Endothelial cell of umbilical vein (primary cell): ENCODE measurements at regions not wholly inside any gene's neighbourhood (a gene's known extent, or its start where the extent isn't known, plus 50 kb on each side); places are given as distances from the start of the nearest gene placed in this dataset.

Experiments used
- BruUV-seq: library from RNA; stranded (reverse); fragments of 400-500 nt; replicated peaks from 2 replicates; lab custom pipeline; 2021; lab: Mats Ljungman, UMichigan
- CTCF ChIA-PET: fragments of 300-600, 350-600 bp; sonication (Branson Sonifier 250); formaldehyde crosslinking; loops from one replicate; lab custom pipeline; 2021; ENCODE audit warnings: antibody characterized with exemption, inconsistent platforms; lab: Charles Lee
- POLR2A ChIA-PET: fragments of 300-600, 350-600 bp; sonication (Branson Sonifier 250); formaldehyde crosslinking; loops from one replicate; lab custom pipeline; 2021; ENCODE audit warnings: antibody characterized with exemption, inconsistent platforms; lab: Charles Lee
- DNase-seq: peaks from one replicate; pipeline ENCODE4 v3.0.0-alpha.2; 2011; ENCODE audit warnings: low read depth, low spot score
- FAIRE-seq: peaks from 2 replicates; lab custom pipeline; 2011; peaks lifted over from hg19 to GRCh38; lab: Jason Lieb, UNC
- H2AFZ ChIP-seq: 2 replicates; pipeline ENCODE4 v1.6.0; 2012; ENCODE audit warnings: low read depth, low read length, control low read depth, inconsistent platforms
- H3K27ac ChIP-seq: 2 replicates; pipeline ENCODE4 v1.5.1; 2011; ENCODE audit warnings: low read depth, mild to moderate bottlenecking, control low read depth, low read length, moderate library complexity; ENCODE audit not compliant: insufficient read depth
- H3K27me3 ChIP-seq, 2 experiments: 2 replicates each; pipeline versions ENCODE4 v1.6.0 to v1.6.1; 2011; ENCODE audit warnings: low read length in 2 of 2, mixed read lengths in 1 of 2; ENCODE audit not compliant: control insufficient read depth in 2 of 2, insufficient read depth in 2 of 2
- H3K36me3 ChIP-seq, 2 experiments: 2 replicates in 1 of 2; 3 replicates in 1 of 2; pipeline ENCODE4 v1.5.1; 2011; ENCODE audit warnings: low read length in 2 of 2, mild to moderate bottlenecking in 1 of 2, moderate library complexity in 1 of 2; ENCODE audit not compliant: control insufficient read depth in 2 of 2, insufficient read depth in 2 of 2; ENCODE audit errors: extremely low read depth in 1 of 2
- H3K4me1 ChIP-seq: 3 replicates; pipeline ENCODE4 v1.5.1; 2011; ENCODE audit warnings: mild to moderate bottlenecking, low read length; ENCODE audit not compliant: control insufficient read depth, insufficient read depth; ENCODE audit errors: extremely low read depth
- H3K4me2 ChIP-seq: 2 replicates; pipeline ENCODE4 v1.6.1; 2011; ENCODE audit warnings: low read length, control low read depth, mixed read lengths; ENCODE audit not compliant: insufficient read depth
- H3K4me3 ChIP-seq, 3 experiments: fragments of 200-600 bp in 1 of 3; sonication (generic), shearing (Covaris generic) in 1 of 3; replicated peaks in 1 of 3; 2 replicates each; pipeline ENCODE4 v1.5.1; 2011 to 2016; ENCODE audit warnings: control low read depth in 3 of 3, low read length in 3 of 3, mild to moderate bottlenecking in 2 of 3, inconsistent platforms in 1 of 3, low read depth in 1 of 3, moderate library complexity in 1 of 3; ENCODE audit not compliant: insufficient read depth in 1 of 3
- H3K79me2 ChIP-seq: 2 replicates; pipeline ENCODE4 v1.6.0; 2012; ENCODE audit warnings: low read length, inconsistent platforms; ENCODE audit not compliant: control insufficient read depth, insufficient read depth
- H3K9ac ChIP-seq: replicated peaks from 2 replicates; pipeline ENCODE3; 2011; ENCODE audit warnings: low read length, control low read depth; ENCODE audit not compliant: insufficient read depth; ENCODE audit errors: extremely low read depth
- H3K9me1 ChIP-seq: replicated peaks from 3 replicates; pipeline ENCODE4 v1.6.0; 2011; ENCODE audit warnings: mild to moderate bottlenecking, low read length; ENCODE audit not compliant: control insufficient read depth, insufficient read depth; ENCODE audit errors: extremely low read depth
- H3K9me3 ChIP-seq: replicated peaks from 2 replicates; pipeline ENCODE4 v1.5.1; 2012; ENCODE audit warnings: low read length, inconsistent platforms; ENCODE audit not compliant: control insufficient read depth, insufficient read depth
- H4K20me1 ChIP-seq: replicated peaks from 2 replicates; pipeline ENCODE3; 2011; ENCODE audit warnings: mild to moderate bottlenecking, low read length; ENCODE audit not compliant: control insufficient read depth, insufficient read depth; ENCODE audit errors: extremely low read depth
- CTCF ChIP-seq, 2 donors: IDR thresholded peaks; 1 replicate in 1 of 2; 2 replicates in 1 of 2; pipeline ENCODE4 v1.5.1; 2011; ENCODE audit warnings: low read length in 2 of 2, mild to moderate bottlenecking in 2 of 2, moderate library complexity in 2 of 2, control low read depth in 1 of 2, inconsistent platforms in 1 of 2, low read depth in 1 of 2; ENCODE audit not compliant: insufficient read depth in 1 of 2; ENCODE audit errors: extremely low read depth in 1 of 2
- EZH2 ChIP-seq: IDR thresholded peaks from 2 replicates; pipeline ENCODE4 v1.6.1; 2012; ENCODE audit warnings: borderline replicate concordance, low read depth, mild to moderate bottlenecking, moderate library complexity, low read length, inconsistent platforms; ENCODE audit not compliant: severe bottlenecking
- FOS ChIP-seq: IDR thresholded peaks from 2 replicates; pipeline ENCODE4 v1.6.1; 2011; ENCODE audit warnings: mild to moderate bottlenecking, low read length, moderate library complexity, borderline replicate concordance; ENCODE audit not compliant: insufficient read depth
- GATA2 ChIP-seq: IDR thresholded peaks from 2 replicates; pipeline ENCODE4 v1.7.0; 2011; ENCODE audit warnings: low read depth, mild to moderate bottlenecking, moderate library complexity, mixed read lengths, low read length; ENCODE audit not compliant: insufficient read length, insufficient read depth
- JUN ChIP-seq: IDR thresholded peaks from 2 replicates; pipeline ENCODE4 v1.6.1; 2011; ENCODE audit warnings: borderline replicate concordance, low read depth; ENCODE audit not compliant: insufficient read length, insufficient read depth
- MAX ChIP-seq: IDR thresholded peaks from 2 replicates; pipeline ENCODE4 v1.6.1; 2011; ENCODE audit not compliant: insufficient read depth, insufficient read length
- MYC ChIP-seq: IDR thresholded peaks from one replicate; pipeline ENCODE4 v1.6.1; 2011; ENCODE audit warnings: mild to moderate bottlenecking, low read depth, low read length
- POLR2A ChIP-seq: IDR thresholded peaks from 2 replicates; pipeline ENCODE4 v1.6.1; 2012; ENCODE audit warnings: low read depth, mild to moderate bottlenecking, control low read depth, low read length
- POLR2AphosphoS5 ChIP-seq: IDR thresholded peaks from 2 replicates; pipeline ENCODE4 v1.6.1; 2012; ENCODE audit warnings: low read depth, mild to moderate bottlenecking, control low read depth, low read length, moderate library complexity; ENCODE audit not compliant: insufficient read depth
- dilution Hi-C: fragments of 300-500 bp; cut with MboI; formaldehyde crosslinking; loops from one replicate; pipeline ENCODE4 v1.15.0; 2019; ENCODE audit warnings: low sequenced_read_pairs; ENCODE audit not compliant: extremely low pct_ligation_motif_present
- intact Hi-C: fragments of 100-400 bp; cut with micrococcal nuclease; formaldehyde crosslinking; loops from one replicate; pipeline ENCODE4 v1.10.0; 2022

GRCh38 chr2:217070043-217070430, 210.2 kb upstream of the TNP1 start:
- Histone ChIP-seq H3K9me1 (no peaks in the 10 kb centered on the region), H3K4me1 (no peaks in the 10 kb centered on the region), H3K27me3 (no peaks in the 10 kb centered on the region), H3K9ac (no peak overlapping the region), H3K9me3 (no peaks in the 10 kb centered on the region), H2AFZ (no peak overlapping the region), H3K4me3 (no peak overlapping the region), H3K4me2 (no peak overlapping the region), H4K20me1 (no peaks in the 10 kb centered on the region), H3K79me2 (no peaks in the 10 kb centered on the region), H3K36me3 (no peaks in the 10 kb centered on the region), H3K27ac (no peak overlapping the region)
- FAIRE-seq = no peak
- CTCF ChIA-PET = no interaction called here
- BruUV-seq = no TSS peak
- no peak for TF ChIP-seq FOS
- no peak for TF ChIP-seq EZH2
- intact Hi-C loops = no loop called here
- dilution Hi-C loops = no loop called here
- no peak for DNase-seq
- POLR2A ChIA-PET = no interaction called here

GRCh38 chr2:217069263-217070042, 209.6 kb upstream of the TNP1 start:
- H4K20me1 ChIP-seq = no peaks in the 10 kb centered on the region
- peaks cover 4% of the 10 kb centered on the region for H3K4me1 ChIP-seq
- BruUV-seq = no TSS peak
- no peaks in the 10 kb centered on the region for H3K27me3 ChIP-seq
- TF ChIP-seq POLR2A (no peak), JUN (no peak), MAX (no peak), POLR2AphosphoS5 (no peak), FOS (no peak), CTCF (IDR thresholded peaks at IDR 0.05; ENCODE audit: extremely low read depth in 1 of 2, insufficient read depth in 1 of 2, low read depth in 1 of 2, low read length in 2 of 2) (no peak), GATA2 (no peak), MYC (no peak), EZH2 (no peak)
- no peaks in the 10 kb centered on the region for H3K9me3 ChIP-seq
- ChIA-PET CTCF (no interaction called here), POLR2A (no interaction called here)
- dilution Hi-C loops = no loop called here
- no peak for DNase-seq
- FAIRE-seq = no peak
- intact Hi-C loops = no loop called here
- H3K9me1 ChIP-seq = no peaks in the 10 kb centered on the region
- no peak overlapping the region for H3K4me3 ChIP-seq
- H2AFZ ChIP-seq = no peak overlapping the region
- no peak overlapping the region for H3K27ac ChIP-seq
- no peak overlapping the region for H3K4me2 ChIP-seq
- H3K36me3 ChIP-seq = no peaks in the 10 kb centered on the region
- H3K79me2 ChIP-seq = no peaks in the 10 kb centered on the region
- H3K9ac ChIP-seq = no peak overlapping the region
